A673 (cell line): ENCODE measurements at regions not wholly inside any gene's neighbourhood (a gene's known extent, or its start where the extent isn't known, plus 50 kb on each side); places are given as distances from the start of the nearest gene placed in this dataset.

Source experiments
- BruUV-seq: library from RNA; stranded (reverse); fragments of 400-500 nt; replicated peaks from 2 replicates; lab custom pipeline; 2021; lab: Mats Ljungman, UMichigan
- CTCF ChIA-PET: fragments of 300-600 bp; sonication (Branson Sonifier 250); formaldehyde crosslinking; loops from one replicate; lab custom pipeline; 2022; ENCODE audit warnings: antibody characterized with exemption; lab: Charles Lee
- POLR2A ChIA-PET: fragments of 300-600 bp; sonication (Branson Sonifier 250); formaldehyde crosslinking; loops from one replicate; lab custom pipeline; 2022; ENCODE audit warnings: antibody characterized with exemption; ENCODE audit not compliant: low non-redundant PET; lab: Charles Lee
- DNase-seq: peaks from one replicate; pipeline ENCODE4 v3.0.0-alpha.2; 2015; ENCODE audit warnings: low spot score
- H3K27ac ChIP-seq: fragments of 200-600 bp; sonication (generic); 2 replicates; pipeline ENCODE4 v1.5.1; 2016; ENCODE audit warnings: mixed run types, low read depth, mild to moderate bottlenecking, mixed read lengths, antibody characterized with exemption, low read length; ENCODE audit not compliant: poor library complexity, severe bottlenecking
- H3K27me3 ChIP-seq: fragments of 200-600 bp; sonication (generic); replicated peaks from 2 replicates; pipeline ENCODE4 v1.6.1; 2017; ENCODE audit warnings: mixed run types, low read depth, mild to moderate bottlenecking, mixed read lengths, antibody characterized with exemption, low read length; ENCODE audit not compliant: insufficient read depth, poor library complexity
- H3K36me3 ChIP-seq: fragments of 200-600 bp; sonication (generic); 2 replicates; pipeline ENCODE4 v1.6.1; 2016; ENCODE audit warnings: mixed run types, mild to moderate bottlenecking, mixed read lengths, antibody characterized with exemption, low read length; ENCODE audit not compliant: insufficient read depth, poor library complexity, severe bottlenecking
- H3K4me1 ChIP-seq: fragments of 200-600 bp; sonication (generic); 2 replicates; pipeline ENCODE4 v1.6.1; 2017; ENCODE audit warnings: mixed run types, mild to moderate bottlenecking, mixed read lengths, antibody characterized with exemption, low read length; ENCODE audit not compliant: insufficient read depth, poor library complexity, severe bottlenecking
- H3K4me3 ChIP-seq: fragments of 200-600 bp; sonication (generic); 2 replicates; pipeline ENCODE4 v1.5.1; 2016; ENCODE audit warnings: low read depth, mixed run types, mild to moderate bottlenecking, mixed read lengths, low read length; ENCODE audit not compliant: poor library complexity, severe bottlenecking
- H3K9me3 ChIP-seq: fragments of 200-600 bp; sonication (generic); 2 replicates; pipeline ENCODE4 v1.6.1; 2016; ENCODE audit warnings: mixed run types, low read depth, mild to moderate bottlenecking, mixed read lengths, antibody characterized with exemption, low read length; ENCODE audit not compliant: poor library complexity, severe bottlenecking
- CTCF ChIP-seq: fragments of 300-800, 200-600 bp; sonication (generic); conservative IDR thresholded peaks from 2 replicates; pipeline ENCODE4 v1.5.1; 2017; ENCODE audit warnings: low read depth, mild to moderate bottlenecking, antibody characterized with exemption, low read length, moderate library complexity, mixed read lengths
- EZH2 ChIP-seq: fragments of 200-600 bp; sonication (generic); IDR thresholded peaks from 2 replicates; pipeline ENCODE4 v1.6.1; 2017; ENCODE audit warnings: borderline replicate concordance, low read depth, mild to moderate bottlenecking, mixed read lengths, antibody characterized with exemption, low read length; ENCODE audit not compliant: poor library complexity, severe bottlenecking
- intact Hi-C: fragments of 100-400 bp; cut with micrococcal nuclease; formaldehyde crosslinking; loops from one replicate; pipeline ENCODE4 v1.10.0; 2022; ENCODE audit not compliant: unreplicated experiment

GRCh38 chr7:114183311-114184088 is 231.1 kb upstream of the FOXP2 start:
- BruUV-seq: no TSS peak
- H3K27ac ChIP-seq: no peak overlapping the region
- ChIA-PET POLR2A (no interaction called here), CTCF (no interaction called here)
- no peaks in the 10 kb centered on the region for H3K9me3 ChIP-seq
- H3K4me1 ChIP-seq: no peaks in the 10 kb centered on the region
- peaks cover 28% of the 10 kb centered on the region for H3K27me3 ChIP-seq
- DNase-seq: no peak
- TF ChIP-seq CTCF: no peak
- no peak for TF ChIP-seq EZH2
- H3K36me3 ChIP-seq: no peaks in the 10 kb centered on the region
- H3K4me3 ChIP-seq: no peak overlapping the region
- intact Hi-C loops: no loop called here

DNA sequence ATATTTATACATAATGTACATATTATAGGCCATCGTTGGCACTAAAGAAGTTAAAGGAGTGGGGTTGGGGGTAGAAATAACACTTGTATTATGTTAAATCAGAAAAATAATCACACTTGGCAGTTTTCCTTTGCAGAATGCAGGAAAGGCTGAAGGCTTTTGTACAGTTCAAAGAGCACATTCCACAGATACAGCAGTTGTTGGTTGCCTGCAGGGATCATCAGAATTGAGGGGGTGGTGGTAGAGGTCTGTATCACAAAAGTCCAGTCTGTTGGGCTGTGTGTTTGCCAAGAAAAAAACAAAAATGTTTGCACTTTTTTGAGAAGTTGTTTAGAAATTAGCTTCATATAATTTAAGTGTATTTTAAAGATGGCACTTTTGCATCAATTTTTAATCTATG is 231.8 kb upstream of the FOXP2 start:
- H3K9me3 ChIP-seq: no peaks in the 10 kb centered on the region
- peaks cover 28% of the 10 kb centered on the region for H3K27me3 ChIP-seq
- H3K4me1 ChIP-seq: no peaks in the 10 kb centered on the region
- intact Hi-C loops: no loop called here
- POLR2A ChIA-PET: no interaction called here
- no peak overlapping the region for H3K4me3 ChIP-seq
- no peak overlapping the region for H3K27ac ChIP-seq
- no peaks in the 10 kb centered on the region for H3K36me3 ChIP-seq
- DNase-seq: no peak
- CTCF ChIA-PET: no interaction called here
- BruUV-seq: no TSS peak
- TF ChIP-seq EZH2 (no peak), CTCF (no peak)

GRCh38 chr7:114181280-114181679 is 233.3 kb upstream of the FOXP2 start:
- CTCF ChIA-PET: no interaction called here
- H3K4me1 ChIP-seq: no peaks in the 10 kb centered on the region
- intact Hi-C loops: no loop called here
- no peak overlapping the region for H3K27ac ChIP-seq
- H3K4me3 ChIP-seq: no peak overlapping the region
- H3K36me3 ChIP-seq: no peaks in the 10 kb centered on the region
- no peak for TF ChIP-seq CTCF
- TF ChIP-seq EZH2: no peak
- no peaks in the 10 kb centered on the region for H3K9me3 ChIP-seq
- no TSS peak for BruUV-seq
- peaks cover 25% of the 10 kb centered on the region for H3K27me3 ChIP-seq
- POLR2A ChIA-PET: no interaction called here
- no peak for DNase-seq
